Transverse colon (tissue), 4 donors: ENCODE measurements at regions not wholly inside any gene's neighbourhood (a gene's known extent, or its start where the extent isn't known, plus 50 kb on each side); places are given as distances from the start of the nearest gene placed in this dataset.

Experiments used
- EP300 ChIP-seq: sonication (generic); formaldehyde crosslinking; IDR thresholded peaks from one replicate; pipeline ENCODE4 v1.6.1; 2017; ENCODE audit warnings: antibody characterized with exemption, low read depth
- POLR2A ChIP-seq: fragments of 450-650 bp; IDR thresholded peaks from one replicate; pipeline ENCODE4 v1.6.1; 2016; ENCODE audit warnings: antibody characterized with exemption, mild to moderate bottlenecking, moderate library complexity
- POLR2AphosphoS5 ChIP-seq, 3 donors: sonication (generic); formaldehyde crosslinking; IDR thresholded peaks; one replicate each; pipeline ENCODE4 v1.6.1; 2016; ENCODE audit warnings: antibody characterized with exemption in 3 of 3
- TF ChIP-seq, protein P1 (sequence below), 5 experiments: fragments of 200-600 bp in 3 of 5; fragments of 450-650 bp in 2 of 5; sonication (generic) in 3 of 5; IDR thresholded peaks; 1 replicate in 2 of 5; 2 replicates in 3 of 5; pipeline ENCODE4 v1.5.1; 2016 to 2017; ENCODE audit warnings: antibody characterized with exemption in 5 of 5, inconsistent platforms in 3 of 5, mild to moderate bottlenecking in 2 of 5, moderate library complexity in 1 of 5

DNA sequence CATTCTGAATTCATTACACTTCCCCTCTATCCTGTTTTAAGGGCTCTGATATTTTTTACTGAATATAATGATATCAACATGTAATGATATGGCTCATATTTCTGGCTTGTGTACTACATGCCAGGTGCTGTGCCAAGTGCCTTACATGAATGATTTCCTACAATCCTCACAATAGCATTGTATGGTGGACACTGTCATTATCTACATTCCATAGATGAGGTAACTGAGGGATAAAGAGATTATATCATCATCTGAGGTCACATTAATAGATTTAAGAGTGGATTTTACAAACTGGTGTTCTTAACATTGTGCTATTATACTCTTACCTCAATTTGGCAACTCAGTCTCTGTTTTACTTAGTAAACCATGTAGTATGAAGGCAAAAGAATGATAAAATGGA lies 502.0 kb downstream of the LIG4 start:
- TF ChIP-seq, protein P1, sequence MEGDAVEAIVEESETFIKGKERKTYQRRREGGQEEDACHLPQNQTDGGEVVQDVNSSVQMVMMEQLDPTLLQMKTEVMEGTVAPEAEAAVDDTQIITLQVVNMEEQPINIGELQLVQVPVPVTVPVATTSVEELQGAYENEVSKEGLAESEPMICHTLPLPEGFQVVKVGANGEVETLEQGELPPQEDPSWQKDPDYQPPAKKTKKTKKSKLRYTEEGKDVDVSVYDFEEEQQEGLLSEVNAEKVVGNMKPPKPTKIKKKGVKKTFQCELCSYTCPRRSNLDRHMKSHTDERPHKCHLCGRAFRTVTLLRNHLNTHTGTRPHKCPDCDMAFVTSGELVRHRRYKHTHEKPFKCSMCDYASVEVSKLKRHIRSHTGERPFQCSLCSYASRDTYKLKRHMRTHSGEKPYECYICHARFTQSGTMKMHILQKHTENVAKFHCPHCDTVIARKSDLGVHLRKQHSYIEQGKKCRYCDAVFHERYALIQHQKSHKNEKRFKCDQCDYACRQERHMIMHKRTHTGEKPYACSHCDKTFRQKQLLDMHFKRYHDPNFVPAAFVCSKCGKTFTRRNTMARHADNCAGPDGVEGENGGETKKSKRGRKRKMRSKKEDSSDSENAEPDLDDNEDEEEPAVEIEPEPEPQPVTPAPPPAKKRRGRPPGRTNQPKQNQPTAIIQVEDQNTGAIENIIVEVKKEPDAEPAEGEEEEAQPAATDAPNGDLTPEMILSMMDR (IDR thresholded peaks at IDR 0.05), result no peak
- TF ChIP-seq POLR2A (no peak), POLR2AphosphoS5 (IDR thresholded peaks at IDR 0.05) (no peak), EP300 (no peak)
